IMR-90 (cell line): ENCODE measurements at regions not wholly inside any gene's neighbourhood (a gene's known extent, or its start where the extent isn't known, plus 50 kb on each side); places are given as distances from the start of the nearest gene placed in this dataset.

ENCODE experiments used
- ATAC-seq: fragments of 200-7000 bp; cut with Tn5 transposase; 2 replicates; pipeline ENCODE4 v1.9.1; 2020; ENCODE audit warnings: low read depth, mild to moderate bottlenecking, moderate library complexity
- BruUV-seq: library from RNA; stranded (reverse); fragments of 400-500 nt; replicated peaks from 2 replicates; lab custom pipeline; 2021; lab: Mats Ljungman, UMichigan
- CTCF ChIA-PET: fragments of 300-600 bp; formaldehyde crosslinking; extraction: SDS; loops from one replicate; lab custom pipeline; 2021; ENCODE audit warnings: antibody characterized with exemption; lab: Yijun Ruan, JAX
- POLR2A ChIA-PET: fragments of 300-600 bp; sonication (Branson Sonifier 250); formaldehyde crosslinking; loops from one replicate; lab custom pipeline; 2022; ENCODE audit warnings: antibody characterized with exemption; ENCODE audit not compliant: unreplicated experiment; lab: Charles Lee
- DNase-seq: peaks from one replicate; pipeline ENCODE4 v3.0.0; 2013
- H2AFZ ChIP-seq: replicated peaks from 2 replicates; pipeline ENCODE3; 2013; ENCODE audit warnings: low read length, mild to moderate bottlenecking; ENCODE audit not compliant: poor library complexity
- H2AK5ac ChIP-seq: 2 replicates; pipeline ENCODE4 v1.6.1; 2013; ENCODE audit warnings: low read depth, low read length, inconsistent platforms
- H2AK9ac ChIP-seq: replicated peaks from 2 replicates; pipeline ENCODE3; 2013; ENCODE audit warnings: mild to moderate bottlenecking, low read depth, low read length, moderate library complexity; ENCODE audit not compliant: poor library complexity
- H2BK120ac ChIP-seq: 2 replicates; pipeline ENCODE4 v1.6.1; 2013; ENCODE audit warnings: low read depth, low read length, inconsistent platforms
- H2BK15ac ChIP-seq: 3 replicates; pipeline ENCODE4 v1.6.1; 2013; ENCODE audit warnings: low read depth, low read length, inconsistent platforms
- H2BK20ac ChIP-seq: 2 replicates; pipeline ENCODE4 v1.6.1; 2013; ENCODE audit warnings: low read depth, mild to moderate bottlenecking, inconsistent platforms, low read length, moderate library complexity
- H2BK5ac ChIP-seq: 2 replicates; pipeline ENCODE4 v1.6.1; 2013; ENCODE audit warnings: mild to moderate bottlenecking, low read depth, low read length, inconsistent platforms; ENCODE audit not compliant: poor library complexity, severe bottlenecking
- H3K14ac ChIP-seq: replicated peaks from 2 replicates; pipeline ENCODE4 v1.6.1; 2013; ENCODE audit warnings: low read depth, low read length, inconsistent platforms
- H3K18ac ChIP-seq: 2 replicates; pipeline ENCODE4 v1.6.1; 2013; ENCODE audit warnings: low read depth, low read length, control low read depth
- H3K23ac ChIP-seq: 2 replicates; pipeline ENCODE4 v1.6.1; 2013; ENCODE audit warnings: low read depth, low read length, inconsistent platforms
- H3K27ac ChIP-seq: 2 replicates; pipeline ENCODE4 v1.5.1; 2013; ENCODE audit warnings: mild to moderate bottlenecking, control low read depth, low read length; ENCODE audit not compliant: insufficient read depth
- H3K27me3 ChIP-seq: 2 replicates; pipeline ENCODE4 v1.6.1; 2013; ENCODE audit warnings: low read length; ENCODE audit not compliant: control insufficient read depth, insufficient read depth
- H3K36me3 ChIP-seq: 2 replicates; pipeline ENCODE4 v1.6.1; 2013; ENCODE audit warnings: low read length, mixed read lengths; ENCODE audit not compliant: control insufficient read depth, insufficient read depth
- H3K4ac ChIP-seq: 2 replicates; pipeline ENCODE4 v1.6.1; 2013; ENCODE audit warnings: low read depth, low read length, inconsistent platforms
- H3K4me1 ChIP-seq: 2 replicates; pipeline ENCODE4 v1.6.1; 2013; ENCODE audit warnings: low read length, mixed read lengths; ENCODE audit not compliant: control insufficient read depth, insufficient read depth
- H3K4me2 ChIP-seq: 2 replicates; pipeline ENCODE4 v1.6.1; 2013; ENCODE audit warnings: low read depth, mild to moderate bottlenecking, control low read depth, low read length, moderate library complexity
- H3K4me3 ChIP-seq: 2 replicates; pipeline ENCODE4 v1.5.1; 2013; ENCODE audit warnings: low read depth, mild to moderate bottlenecking, control low read depth, low read length, moderate library complexity; ENCODE audit not compliant: insufficient read depth
- H3K56ac ChIP-seq: 2 replicates; pipeline ENCODE4 v1.6.1; 2013; ENCODE audit warnings: low read length, inconsistent platforms; ENCODE audit not compliant: insufficient read depth; ENCODE audit errors: extremely low read depth
- H3K79me1 ChIP-seq, 2 experiments: 2 replicates each; pipeline ENCODE4 v1.6.1; 2013; ENCODE audit warnings: low read length in 2 of 2, inconsistent platforms in 1 of 2, low read depth in 1 of 2
- H3K9ac ChIP-seq: 2 replicates; pipeline ENCODE4 v1.6.1; 2013; ENCODE audit warnings: low read depth, low read length, control low read depth
- H3K9me1 ChIP-seq: 2 replicates; pipeline ENCODE4 v1.6.1; 2013; ENCODE audit warnings: low read length, inconsistent platforms; ENCODE audit not compliant: insufficient read depth
- H3K9me3 ChIP-seq: 2 replicates; pipeline ENCODE4 v1.6.1; 2013; ENCODE audit warnings: low read length; ENCODE audit not compliant: control insufficient read depth, insufficient read depth
- H4K20me1 ChIP-seq: 2 replicates; pipeline ENCODE4 v1.6.1; 2013; ENCODE audit warnings: low read length, inconsistent platforms; ENCODE audit not compliant: insufficient read depth
- H4K5ac ChIP-seq: 2 replicates; pipeline ENCODE4 v1.6.1; 2013; ENCODE audit warnings: mild to moderate bottlenecking, low read depth, low read length, control low read depth
- H4K8ac ChIP-seq, 2 experiments: 2 replicates each; pipeline ENCODE4 v1.6.1; 2013; ENCODE audit warnings: low read depth in 2 of 2, low read length in 2 of 2, control low read depth in 1 of 2, inconsistent platforms in 1 of 2
- H4K91ac ChIP-seq: 2 replicates; pipeline ENCODE4 v1.6.1; 2013; ENCODE audit warnings: low read depth, low read length, inconsistent platforms; ENCODE audit not compliant: insufficient read depth
- BHLHE40 ChIP-seq: fragments of 150-350 bp; IDR thresholded peaks from 2 replicates; pipeline ENCODE4 v1.6.1; 2016; ENCODE audit warnings: mild to moderate bottlenecking, low read depth, low read length
- CEBPB ChIP-seq: IDR thresholded peaks from 2 replicates; pipeline ENCODE4 v1.6.1; 2012; ENCODE audit warnings: low read depth, low read length, improper control_type of control experiment
- CHD1 ChIP-seq: IDR thresholded peaks from 2 replicates; pipeline ENCODE4 v1.6.1; 2012; ENCODE audit warnings: low read depth, low read length, improper control_type of control experiment
- ELK1 ChIP-seq: fragments of 150-350 bp; IDR thresholded peaks from 2 replicates; pipeline ENCODE4 v1.6.1; 2016; ENCODE audit warnings: low read depth, mild to moderate bottlenecking, low read length, moderate library complexity, borderline replicate concordance
- FOS ChIP-seq: fragments of 150-350 bp; IDR thresholded peaks from 2 replicates; pipeline ENCODE4 v1.6.1; 2016; ENCODE audit warnings: low read depth, low read length
- MAFK ChIP-seq: IDR thresholded peaks from 2 replicates; pipeline ENCODE4 v1.6.1; 2012; ENCODE audit warnings: low read depth, low read length, improper control_type of control experiment
- MAZ ChIP-seq: IDR thresholded peaks from 2 replicates; pipeline ENCODE4 v1.6.1; 2012; ENCODE audit warnings: low read depth, mild to moderate bottlenecking, low read length, improper control_type of control experiment, moderate library complexity, borderline replicate concordance
- MXI1 ChIP-seq: IDR thresholded peaks from 2 replicates; pipeline ENCODE4 v1.6.1; 2012; ENCODE audit warnings: low read depth, mild to moderate bottlenecking, low read length, moderate library complexity, borderline replicate concordance
- NFE2L2 ChIP-seq: fragments of 150-350 bp; IDR thresholded peaks from 2 replicates; pipeline ENCODE4 v1.6.1; 2016; ENCODE audit warnings: low read depth, mild to moderate bottlenecking, low read length
- POLR2A ChIP-seq: IDR thresholded peaks from 2 replicates; pipeline ENCODE4 v1.6.1; 2012; ENCODE audit warnings: mild to moderate bottlenecking, low read depth, low read length
- RAD21 ChIP-seq: IDR thresholded peaks from 2 replicates; pipeline ENCODE4 v1.6.1; 2012; ENCODE audit warnings: low read length, improper control_type of control experiment
- RCOR1 ChIP-seq: IDR thresholded peaks from 2 replicates; pipeline ENCODE4 v1.6.1; 2012; ENCODE audit warnings: mild to moderate bottlenecking, low read length, improper control_type of control experiment; ENCODE audit not compliant: insufficient replicate concordance
- RFX5 ChIP-seq: IDR thresholded peaks from 2 replicates; pipeline ENCODE4 v1.8.0; 2012; ENCODE audit warnings: low read depth, mild to moderate bottlenecking, low read length, moderate library complexity
- SMC3 ChIP-seq: fragments of 150-350 bp; IDR thresholded peaks from 2 replicates; pipeline ENCODE4 v1.6.1; 2016; ENCODE audit warnings: low read depth, mild to moderate bottlenecking, antibody characterized with exemption, low read length, moderate library complexity
- WGBS, 2 experiments: methylation state at CpG; one replicate each; pipeline versions ENCODE4 v1.1.5 to v1.1.7; 2013; ENCODE audit warnings: missing lambda C conversion rate in 2 of 2; ENCODE audit not compliant: insufficient read length in 1 of 2; ENCODE audit errors: extremely low coverage in 2 of 2; 5-methylcytosine and 5-hydroxymethylcytosine counted together
- dilution Hi-C: fragments of 300-500 bp; cut with HindIII; formaldehyde crosslinking; loops from one replicate; pipeline ENCODE4 v1.14.3; 2018; ENCODE audit warnings: low sequenced_read_pairs; ENCODE audit not compliant: unreplicated experiment
- in situ Hi-C: fragments of 300-500 bp; cut with MboI; formaldehyde crosslinking; loops from 3 replicates; pipeline ENCODE4 v1.14.3; 2019; ENCODE audit warnings: low sequenced_read_pairs, inconsistent platforms, mixed read lengths
- intact Hi-C: fragments of 100-400 bp; cut with micrococcal nuclease; formaldehyde crosslinking; loops from 2 replicates; pipeline ENCODE4 v1.10.0; 2022
- TF ChIP-seq, protein P1 (sequence below): fragments of 150-350 bp; IDR thresholded peaks from 2 replicates; pipeline ENCODE4 v1.6.1; 2017; ENCODE audit warnings: mild to moderate bottlenecking, antibody characterized with exemption, low read length, low read depth
- TF ChIP-seq, protein P2 (sequence below): conservative IDR thresholded peaks from 2 replicates; pipeline ENCODE4 v1.5.1; 2012; ENCODE audit warnings: mild to moderate bottlenecking, low read depth, low read length, improper control_type of control experiment

GRCh38 chr9:106072421-106072820, 378.1 kb downstream of the TMEM38B start:
- Histone ChIP-seq H3K23ac (no peak overlapping the region), H3K56ac (no peak overlapping the region), H3K9me3 (peaks cover 4% of the 10 kb centered on the region), H3K79me1 (no peaks in the 10 kb centered on the region), H3K14ac (no peak overlapping the region), H3K36me3 (no peaks in the 10 kb centered on the region), H3K9me1 (no peaks in the 10 kb centered on the region), H3K4me1 (no peaks in the 10 kb centered on the region), H2BK120ac (no peak overlapping the region), H2AK9ac (no peak overlapping the region), H4K91ac (no peak overlapping the region), H4K20me1 (no peaks in the 10 kb centered on the region), H3K9ac (no peak overlapping the region), H3K4me2 (no peak overlapping the region), H2BK5ac (no peak overlapping the region), H3K27ac (no peak overlapping the region), H3K4me3 (no peak overlapping the region), H3K4ac (no peak overlapping the region), H3K18ac (no peak overlapping the region), H2BK20ac (no peak overlapping the region), H4K8ac (no peak overlapping the region), H2AK5ac (no peak overlapping the region), H4K5ac (no peak overlapping the region), H2AFZ (no peak overlapping the region), H2BK15ac (no peak overlapping the region), H3K27me3 (no peaks in the 10 kb centered on the region)
- ATAC-seq (no peak), DNase-seq (no peak)
- WGBS, 2 experiments = no CpG with 5 or more reads among the region's 1 CpG
- CTCF ChIA-PET = interaction anchor here (0.6 kb wide), 1 partner anchor 13 kb away, joined by 4 read pairs; no protein-coding TSS in a partner anchor
- dilution Hi-C loops = no loop called here
- BruUV-seq = no TSS peak
- intact Hi-C loops = no loop called here
- POLR2A ChIA-PET = no interaction called here
- TF ChIP-seq MXI1 (no peak), ELK1 (no peak), BHLHE40 (no peak), RCOR1 (no peak), POLR2A (no peak), CHD1 (no peak), MAFK (no peak), CEBPB (no peak), MAZ (no peak), RFX5 (no peak), NFE2L2 (no peak), SMC3 (no peak), RAD21 (no peak), FOS (no peak)
- TF ChIP-seq, protein P1, sequence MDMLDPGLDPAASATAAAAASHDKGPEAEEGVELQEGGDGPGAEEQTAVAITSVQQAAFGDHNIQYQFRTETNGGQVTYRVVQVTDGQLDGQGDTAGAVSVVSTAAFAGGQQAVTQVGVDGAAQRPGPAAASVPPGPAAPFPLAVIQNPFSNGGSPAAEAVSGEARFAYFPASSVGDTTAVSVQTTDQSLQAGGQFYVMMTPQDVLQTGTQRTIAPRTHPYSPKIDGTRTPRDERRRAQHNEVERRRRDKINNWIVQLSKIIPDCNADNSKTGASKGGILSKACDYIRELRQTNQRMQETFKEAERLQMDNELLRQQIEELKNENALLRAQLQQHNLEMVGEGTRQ = no peak
- TF ChIP-seq, protein P2, sequence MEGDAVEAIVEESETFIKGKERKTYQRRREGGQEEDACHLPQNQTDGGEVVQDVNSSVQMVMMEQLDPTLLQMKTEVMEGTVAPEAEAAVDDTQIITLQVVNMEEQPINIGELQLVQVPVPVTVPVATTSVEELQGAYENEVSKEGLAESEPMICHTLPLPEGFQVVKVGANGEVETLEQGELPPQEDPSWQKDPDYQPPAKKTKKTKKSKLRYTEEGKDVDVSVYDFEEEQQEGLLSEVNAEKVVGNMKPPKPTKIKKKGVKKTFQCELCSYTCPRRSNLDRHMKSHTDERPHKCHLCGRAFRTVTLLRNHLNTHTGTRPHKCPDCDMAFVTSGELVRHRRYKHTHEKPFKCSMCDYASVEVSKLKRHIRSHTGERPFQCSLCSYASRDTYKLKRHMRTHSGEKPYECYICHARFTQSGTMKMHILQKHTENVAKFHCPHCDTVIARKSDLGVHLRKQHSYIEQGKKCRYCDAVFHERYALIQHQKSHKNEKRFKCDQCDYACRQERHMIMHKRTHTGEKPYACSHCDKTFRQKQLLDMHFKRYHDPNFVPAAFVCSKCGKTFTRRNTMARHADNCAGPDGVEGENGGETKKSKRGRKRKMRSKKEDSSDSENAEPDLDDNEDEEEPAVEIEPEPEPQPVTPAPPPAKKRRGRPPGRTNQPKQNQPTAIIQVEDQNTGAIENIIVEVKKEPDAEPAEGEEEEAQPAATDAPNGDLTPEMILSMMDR = no peak
- in situ Hi-C loops = no loop called here
